Fibroblast of upper back skin (primary cell): ENCODE measurements at regions not wholly inside any gene's neighbourhood (a gene's known extent, or its start where the extent isn't known, plus 50 kb on each side); places are given as distances from the start of the nearest gene placed in this dataset.

Experiments
- DNase-seq: peaks from one replicate; pipeline ENCODE4 v3.0.0-alpha.2; 2013

- no peak for DNase-seq
Observed at GRCh38 chr21:43271452-43272020, 102.7 kb downstream of the CRYAA start.

- no peak for DNase-seq
Observed at GRCh38 chr21:43270800-43271301, 102.0 kb downstream of the CRYAA start.

DNA sequence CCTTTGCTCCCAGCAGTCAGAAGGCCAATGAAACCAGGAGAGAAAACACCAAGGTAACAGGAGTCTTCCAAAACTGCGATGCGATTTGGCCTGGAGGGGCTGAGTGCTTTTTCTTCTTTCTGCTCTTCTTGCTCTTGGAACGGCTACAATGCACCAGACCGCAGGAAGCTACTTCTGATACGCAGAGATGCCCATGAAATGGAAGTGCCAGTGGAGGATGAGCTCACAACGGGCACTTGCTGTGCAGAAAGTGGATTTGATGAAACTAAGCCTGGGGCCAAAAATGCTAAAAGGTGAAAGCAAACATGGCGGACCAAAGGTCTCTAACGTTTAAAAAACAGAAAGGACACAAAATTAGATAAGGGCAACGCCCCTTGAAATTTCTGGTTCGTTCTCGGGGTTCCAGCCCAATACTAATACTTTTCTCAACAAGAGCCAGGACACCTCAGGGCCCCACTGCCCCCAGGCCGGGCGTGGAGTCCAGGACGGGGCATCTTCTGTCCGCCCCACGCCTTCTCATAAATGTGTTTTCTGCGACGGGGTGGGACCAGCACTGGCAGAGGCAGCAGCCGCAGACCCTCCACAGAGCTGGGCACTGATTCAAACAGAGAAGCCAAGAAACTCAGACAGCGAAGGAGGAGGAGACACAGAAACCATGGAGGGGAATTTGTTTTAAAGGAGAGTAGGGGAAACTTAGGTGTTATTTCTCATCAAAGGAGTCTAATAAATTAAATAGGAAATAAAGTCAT is 101.3 kb downstream of the CRYAA start:
- DNase-seq = no peak

DNA sequence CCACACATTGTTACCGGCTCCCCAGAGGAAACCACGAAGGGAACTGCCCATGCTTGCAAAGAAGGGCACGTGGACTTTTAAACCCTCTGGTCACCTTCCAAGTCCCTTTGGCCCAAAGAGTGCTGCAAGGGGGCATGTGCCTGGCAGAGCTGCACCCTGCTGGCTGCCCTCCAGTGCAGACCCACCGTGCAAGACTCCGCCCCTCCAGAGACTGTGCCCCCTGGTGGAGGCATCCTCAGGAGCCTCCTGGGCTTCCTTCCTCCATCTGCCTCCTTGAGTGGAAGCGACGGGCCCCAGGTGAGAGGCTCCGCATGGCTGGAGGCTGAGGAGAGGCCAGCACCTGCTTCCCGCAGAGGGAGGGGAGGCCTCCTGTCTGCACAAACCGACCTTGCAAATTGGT is 100.6 kb downstream of the CRYAA start:
- no peak for DNase-seq

- no peak for DNase-seq
Observed at GRCh38 chr21:43268804-43269186, 100.0 kb downstream of the CRYAA start.

- no peak for DNase-seq
Observed at GRCh38 chr21:43268086-43268803, 99.4 kb downstream of the CRYAA start.

DNA sequence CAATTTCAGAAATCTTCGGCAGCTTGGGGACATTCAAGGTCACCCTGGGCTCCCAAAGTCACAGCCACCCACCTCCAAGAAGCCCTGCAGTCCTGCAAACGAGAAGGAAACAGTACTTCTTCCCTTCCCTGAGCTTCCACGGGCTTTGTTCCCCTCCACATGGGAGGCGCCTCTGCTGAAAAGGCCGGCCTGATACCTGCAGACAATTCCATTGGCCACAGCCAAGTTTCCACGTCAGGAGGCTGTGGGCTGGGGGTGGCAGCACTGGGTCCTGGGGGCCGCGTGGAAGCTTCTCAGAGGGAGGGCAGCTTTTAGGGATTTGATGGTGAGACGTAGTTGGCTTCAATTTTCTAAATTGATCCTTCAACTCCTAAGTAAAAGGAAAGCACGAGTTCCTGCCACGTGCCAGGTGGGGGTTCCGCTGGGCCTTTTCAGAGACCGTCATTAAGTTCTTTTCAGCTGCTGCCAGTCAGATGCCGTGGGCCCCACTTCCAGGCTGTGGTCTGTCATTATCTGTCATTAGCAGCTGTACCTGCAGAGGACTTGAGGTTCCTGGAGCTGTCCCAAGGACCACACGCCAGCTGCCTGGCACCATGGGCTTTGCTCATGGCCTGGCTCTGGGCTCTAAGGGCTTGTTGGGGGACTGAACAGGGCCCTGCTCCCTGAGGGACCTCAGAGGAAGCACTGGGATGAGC is 98.7 kb downstream of the CRYAA start:
- DNase-seq = no peak

DNA sequence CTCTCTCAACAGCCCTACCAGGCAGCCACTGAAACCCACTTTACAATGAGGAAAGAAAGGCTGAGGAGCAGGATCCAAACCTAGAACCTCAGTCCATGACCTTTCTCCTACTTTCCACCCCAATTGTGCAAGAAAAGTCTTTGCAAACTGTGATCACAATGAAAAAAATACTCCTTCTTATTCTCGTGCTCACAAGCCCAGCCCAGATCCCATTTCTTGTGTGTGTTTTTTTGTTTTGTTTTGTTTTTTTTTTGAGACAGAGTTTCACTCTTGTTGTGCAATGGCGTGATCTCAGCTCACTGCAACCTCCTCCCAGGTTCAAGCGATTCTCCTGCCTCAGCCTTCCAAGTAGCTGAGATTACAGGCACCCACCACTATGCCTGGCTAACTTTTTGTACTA is 97.7 kb downstream of the CRYAA start:
- DNase-seq = no peak

DNA sequence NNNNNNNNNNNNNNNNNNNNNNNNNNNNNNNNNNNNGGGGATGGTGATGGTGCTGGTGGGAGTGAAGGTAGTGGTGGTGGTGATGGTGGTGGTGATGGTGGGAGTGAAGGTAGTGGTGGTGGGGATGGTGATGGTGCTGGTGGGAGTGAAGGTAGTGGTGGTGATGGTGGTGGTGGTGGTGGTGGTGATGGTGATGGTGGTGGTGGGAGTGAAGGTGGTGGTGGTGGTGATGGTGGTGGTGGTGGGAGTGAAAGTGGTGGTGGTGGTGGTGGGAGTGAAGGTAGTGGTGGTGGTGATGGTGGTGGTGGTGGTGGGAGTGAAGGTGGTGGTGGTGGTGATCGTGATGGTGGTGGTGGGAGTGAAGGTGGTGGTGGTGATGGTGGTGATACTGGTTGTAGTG is 93.6 kb downstream of the CRYAA start:
- no peak for DNase-seq
